ENCODE measurements at regions not wholly inside any gene's neighbourhood (a gene's known extent, or its start where the extent isn't known, plus 50 kb on each side); places are given as distances from the start of the nearest gene placed in this dataset.
"Not testable (repeated sequence)": the region's sequence is repeated elsewhere in the genome, so short reads cannot be mapped to it uniquely, and the experiment has no call there.

DNA sequence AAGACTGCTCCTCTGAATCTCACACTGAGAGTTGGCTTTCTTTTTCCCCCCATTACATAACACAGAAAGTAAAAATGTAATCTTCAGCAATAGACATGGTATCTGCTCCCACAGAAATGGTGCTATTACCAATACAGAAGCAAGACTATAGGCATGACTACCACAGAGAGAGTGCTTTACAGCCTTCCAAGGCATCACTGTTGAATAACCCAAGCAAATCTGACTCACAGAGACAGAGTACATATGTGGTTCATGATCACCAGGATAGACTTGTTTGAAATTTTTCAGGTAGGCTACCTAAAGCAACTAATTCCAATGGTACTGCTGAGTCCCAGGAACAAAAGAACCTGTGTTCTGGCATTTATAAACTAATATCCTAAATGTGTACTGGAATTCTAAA, 1373.4 kb upstream of the C9orf72 start:
- no peak for DNase-seq

DNA sequence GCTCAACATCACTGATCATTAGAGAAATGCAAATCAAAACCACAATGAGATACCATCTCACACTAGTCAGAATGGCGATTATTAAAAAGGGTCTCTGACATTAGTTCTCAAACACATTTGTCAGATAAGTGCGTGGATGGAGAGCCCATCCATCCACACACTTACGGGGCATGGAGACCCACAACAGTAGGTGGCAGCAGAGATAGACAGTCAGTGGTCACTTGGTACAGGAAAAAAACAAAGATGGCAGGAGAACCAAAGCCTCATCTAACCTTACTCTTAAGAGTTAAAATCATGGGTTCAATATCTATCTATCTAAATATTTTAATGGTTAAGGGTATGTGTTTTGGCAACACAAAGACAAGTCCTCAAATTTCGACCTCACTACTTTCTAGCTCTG, 1378.7 kb upstream of the C9orf72 start:
- DNase-seq, result no peak

- no peak for DNase-seq
Observed at GRCh38 chr9:28956116-28956880, 1383.0 kb upstream of the C9orf72 start.

DNA sequence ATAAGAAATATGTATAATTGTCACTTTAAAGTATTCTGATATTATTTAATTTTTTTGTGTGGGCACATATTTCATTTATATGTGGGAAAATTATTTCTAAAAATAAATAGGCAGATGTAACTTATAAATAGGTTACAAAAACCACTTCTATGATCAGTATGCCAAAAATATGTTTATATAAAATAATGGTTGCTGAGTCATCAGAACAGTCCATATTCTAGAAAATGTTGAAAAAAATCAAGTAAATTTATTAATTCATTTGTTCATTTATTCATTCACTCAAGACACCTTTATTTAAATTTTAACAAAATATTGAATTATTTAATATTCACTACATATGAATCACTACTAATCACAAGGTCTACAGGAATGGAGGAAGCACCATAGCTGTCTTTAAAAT, 1387.3 kb upstream of the C9orf72 start:
- no peak for DNase-seq

DNA sequence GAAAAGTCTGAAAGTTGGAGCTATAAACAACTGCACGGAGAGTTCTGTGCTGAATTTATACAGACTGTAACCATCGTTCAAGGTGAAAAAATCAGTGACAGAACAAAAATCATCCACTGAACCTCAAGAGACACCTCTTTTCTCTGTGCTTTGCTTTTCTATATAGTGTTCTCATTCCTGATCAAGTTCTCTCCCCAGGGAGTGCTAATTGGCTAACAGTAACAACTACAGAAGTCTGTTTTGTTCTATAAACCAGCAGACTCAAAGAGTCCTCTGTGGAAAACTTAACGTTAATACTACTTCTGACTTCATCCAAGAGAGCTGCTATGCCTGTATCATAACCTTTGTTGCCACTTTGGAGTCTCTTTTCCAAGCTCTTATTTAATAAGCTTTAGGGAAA, 1388.3 kb upstream of the C9orf72 start:
- DNase-seq, result no peak

DNA sequence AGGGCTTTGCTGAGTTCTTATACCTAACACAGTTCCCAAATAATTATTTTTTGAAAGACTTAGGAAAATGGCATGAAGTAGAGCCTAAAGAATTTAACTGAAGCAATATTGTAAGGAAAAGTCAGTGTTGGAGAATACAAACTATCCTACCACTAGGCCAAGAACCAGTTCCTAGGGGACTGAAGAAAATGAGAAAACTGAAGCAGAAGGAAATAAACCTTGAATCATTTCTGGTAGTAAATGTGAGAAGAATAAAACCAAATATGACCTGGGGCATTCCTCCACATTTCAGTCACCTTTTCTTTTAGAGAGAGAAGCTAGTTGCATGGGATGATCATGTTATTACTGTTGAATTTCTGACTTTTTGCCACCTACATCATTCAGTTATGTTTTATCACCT, 1393.9 kb upstream of the C9orf72 start:
- no peak for DNase-seq

DNA sequence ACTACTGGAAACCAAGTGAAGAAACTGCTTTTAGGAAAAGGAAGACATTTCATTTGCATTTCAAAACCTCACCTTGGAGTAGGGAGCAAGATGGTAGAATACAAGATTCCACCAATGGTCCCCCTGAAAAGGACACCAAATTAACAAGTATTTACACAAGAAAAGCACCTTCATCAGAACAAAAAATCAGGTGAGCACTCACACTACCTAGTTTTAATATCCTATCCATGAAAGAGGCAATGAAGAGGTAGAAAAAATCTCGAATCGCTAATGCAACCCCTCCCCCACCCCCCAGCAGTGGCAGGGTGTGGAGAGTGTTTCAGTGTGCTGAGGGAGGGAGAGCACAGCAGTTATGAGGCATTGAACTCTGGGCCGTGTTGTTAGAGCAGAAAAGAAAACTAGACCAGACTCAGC, 1397.0 kb upstream of the C9orf72 start:
- DNase-seq, result no peak

DNA sequence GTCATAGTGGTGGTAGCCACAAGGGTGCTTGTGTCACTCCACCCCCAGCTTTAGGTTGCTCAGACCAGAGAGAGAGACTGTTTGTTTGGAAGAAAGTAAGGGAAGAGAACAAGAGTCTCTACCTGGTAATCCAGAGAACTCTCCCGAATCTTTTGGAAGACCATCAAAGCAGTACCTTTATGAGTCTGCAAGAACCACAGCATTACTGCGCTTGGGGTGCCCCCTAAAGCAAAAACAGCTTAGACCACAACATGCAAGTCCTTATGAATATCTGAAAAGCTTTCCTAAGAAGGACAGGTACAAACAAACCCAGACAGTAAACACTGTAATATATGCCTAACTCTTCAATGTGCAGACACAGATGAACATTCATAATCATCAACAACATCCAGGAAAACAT, 1398.6 kb upstream of the C9orf72 start:
- no peak for DNase-seq

GRCh38 chr9:28976250-28976649, 1403.0 kb upstream of the C9orf72 start:
- no peak for DNase-seq

- no peak for DNase-seq
Observed at GRCh38 chr9:28976684-28977083, 1403.4 kb upstream of the C9orf72 start.

DNA sequence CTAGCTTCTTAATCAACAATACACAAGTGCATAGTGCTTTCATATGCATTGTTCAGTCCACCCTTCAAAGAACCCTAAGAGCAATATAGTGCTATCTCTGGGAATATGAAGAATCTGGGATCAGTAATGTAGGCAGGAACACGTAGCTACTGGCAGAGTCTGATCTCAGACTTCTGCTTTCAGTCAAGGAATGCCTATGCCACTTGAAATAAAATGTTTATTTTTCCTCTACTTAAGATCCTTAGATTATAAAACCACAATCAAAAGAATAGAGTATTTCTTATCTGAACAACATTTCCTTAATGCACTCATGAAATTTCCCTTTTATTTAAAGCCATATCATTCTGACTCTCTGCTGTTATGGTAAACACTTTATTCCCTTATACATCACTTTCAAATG, 1407.8 kb upstream of the C9orf72 start:
- DNase-seq, result no peak

GRCh38 chr9:28981711-28982110, 1408.4 kb upstream of the C9orf72 start:
- DNase-seq, result no peak

- no peak for DNase-seq
Observed at GRCh38 chr9:28984016-28984415, 1410.7 kb upstream of the C9orf72 start.

DNA sequence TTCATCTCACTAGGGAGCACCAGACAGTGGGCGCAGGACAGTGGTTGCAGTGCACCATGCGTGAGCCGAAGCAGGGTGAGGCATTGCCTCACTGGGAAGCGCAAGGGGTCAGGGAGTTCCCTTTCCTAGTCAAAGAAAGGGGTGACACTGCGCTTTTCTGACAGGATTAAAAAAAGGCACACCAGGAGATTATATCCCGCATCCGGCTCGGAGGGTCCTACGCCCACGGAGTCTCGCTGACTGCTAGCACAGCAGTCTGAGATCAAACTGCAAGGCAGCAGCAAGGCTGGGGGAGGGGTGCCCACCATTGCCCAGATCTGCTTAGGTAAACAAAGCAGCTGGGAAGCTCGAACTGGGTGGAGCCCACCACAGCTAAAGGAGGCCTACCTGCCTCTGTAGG, 1416.7 kb upstream of the C9orf72 start:
- DNase-seq, result not testable (repeated sequence)

- no peak for DNase-seq
Observed at GRCh38 chr9:28999057-28999456, 1425.8 kb upstream of the C9orf72 start.

DNA sequence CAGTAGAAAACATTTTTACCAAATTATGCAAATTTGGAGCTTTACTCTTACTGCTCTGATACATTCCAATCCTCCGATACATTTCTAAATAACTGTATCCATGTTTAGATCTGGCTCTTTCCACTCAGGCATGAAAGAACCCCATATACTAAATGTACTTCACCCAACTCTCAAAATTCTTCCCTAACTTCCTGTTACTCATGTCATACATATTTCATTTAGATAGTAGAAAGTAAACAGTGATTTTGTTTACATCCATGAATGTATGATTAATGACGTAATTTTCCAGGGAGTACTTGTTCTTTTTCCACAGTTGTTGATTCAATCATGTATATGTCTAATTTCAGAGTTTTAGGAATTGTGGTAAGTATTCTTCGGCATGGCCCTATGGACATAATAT, 1426.5 kb upstream of the C9orf72 start:
- DNase-seq, result no peak

GRCh38 chr9:29001006-29001405, 1427.7 kb upstream of the C9orf72 start:
- DNase-seq, result no peak

DNA sequence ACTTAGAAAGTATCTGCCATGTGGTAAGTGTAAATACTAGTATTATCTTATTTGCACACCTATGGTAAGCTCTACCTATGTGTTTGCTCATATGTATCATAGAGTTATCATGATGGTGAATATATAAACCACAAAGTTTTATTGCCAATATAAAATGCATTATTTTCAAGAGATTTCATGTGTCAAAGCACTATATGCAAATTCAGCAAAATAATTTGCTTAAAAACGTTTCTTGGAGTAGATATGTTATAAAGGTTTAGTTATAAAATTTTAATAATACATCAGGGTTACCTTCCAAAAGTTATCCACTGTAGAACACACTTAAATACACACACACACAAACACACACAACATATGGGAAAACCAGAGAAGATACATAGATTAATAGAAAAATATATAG, 1431.7 kb upstream of the C9orf72 start:
- DNase-seq, result no peak

DNA sequence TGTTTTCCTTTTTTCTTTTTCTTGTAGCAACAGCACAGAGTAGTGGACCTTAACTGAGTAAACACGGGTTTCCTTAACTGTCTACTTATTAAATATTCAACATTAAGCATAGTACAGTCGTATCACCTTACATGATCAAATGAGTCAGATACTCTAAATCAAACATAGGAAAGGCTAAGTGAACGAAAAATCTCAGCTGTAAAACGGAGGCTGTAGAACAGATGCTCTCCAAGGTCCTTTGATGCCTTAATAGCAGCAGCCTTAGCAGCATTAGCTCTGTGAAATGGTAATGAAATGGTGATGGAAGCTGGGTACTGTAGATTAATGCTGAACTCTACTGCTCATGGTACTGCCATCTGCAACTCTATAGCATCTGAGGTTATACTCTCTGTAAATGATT, 1433.3 kb upstream of the C9orf72 start:
- DNase-seq, result no peak

GRCh38 chr9:29012911-29013310, 1439.6 kb upstream of the C9orf72 start:
- DNase-seq, result no peak

GRCh38 chr9:29021632-29022031, 1448.4 kb upstream of the C9orf72 start:
- no peak for DNase-seq

DNA sequence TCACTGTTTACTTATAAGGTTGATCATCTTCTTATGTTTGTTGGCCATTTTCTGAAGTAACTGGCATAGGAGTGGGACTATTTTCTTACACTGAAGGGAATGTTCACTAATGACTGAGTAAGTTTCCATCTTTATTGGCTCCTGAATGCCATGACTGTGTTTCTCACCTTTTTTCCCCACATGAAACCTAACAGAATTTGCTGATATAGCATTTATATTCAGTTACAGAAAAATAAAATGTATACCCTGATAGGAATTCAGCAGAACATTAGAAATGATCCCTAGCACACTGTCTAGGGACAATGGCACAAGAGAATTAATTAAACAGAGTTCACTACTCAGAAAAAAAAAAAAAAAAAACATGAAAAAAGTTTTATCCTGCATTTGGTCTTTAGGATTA, 1465.1 kb upstream of the C9orf72 start:
- no peak for DNase-seq

- no peak for DNase-seq
Observed at GRCh38 chr9:29039258-29039657, 1466.0 kb upstream of the C9orf72 start.

GRCh38 chr9:29043072-29043471, 1469.8 kb upstream of the C9orf72 start:
- DNase-seq, result no peak

DNA sequence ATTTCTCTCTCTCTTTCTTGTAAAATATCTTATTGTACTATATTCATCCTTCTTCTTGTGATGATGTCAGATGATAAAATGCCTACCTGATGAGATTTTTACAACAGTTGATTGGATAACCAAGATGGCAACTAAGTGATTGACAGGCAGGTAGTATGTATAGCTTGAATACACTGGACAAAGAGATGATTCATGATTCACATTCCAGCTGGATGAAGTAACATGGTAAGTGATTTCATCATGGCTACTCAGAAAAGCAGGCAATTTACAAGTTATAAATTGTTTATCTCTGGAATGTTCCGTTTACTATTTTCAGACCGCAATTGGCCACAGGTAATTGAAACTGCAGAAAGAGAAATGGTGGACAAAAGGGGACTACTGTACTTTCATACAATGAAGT, 1471.7 kb upstream of the C9orf72 start:
- DNase-seq, result no peak

Measured in activated CD4-positive, CD25-positive, alpha-beta regulatory T cell treated with anti-CD3 and anti-CD28 coated beads, Interleukin-2, amount 50 U/mL, for 72 hours (primary cell).